GM18517 (cell line): ENCODE measurements at regions not wholly inside any gene's neighbourhood (a gene's known extent, or its start where the extent isn't known, plus 50 kb on each side); places are given as distances from the start of the nearest gene placed in this dataset.
"Not testable (repeated sequence)": the region's sequence is repeated elsewhere in the genome, so short reads cannot be mapped to it uniquely, and the experiment has no call there.

Experiments used
- ATAC-seq: cut with Tn5 transposase; IDR thresholded peaks from one replicate; pipeline ENCODE4 v1.9.1; 2021; ENCODE audit warnings: mild to moderate bottlenecking, moderate library complexity; ENCODE audit not compliant: unreplicated experiment

DNA sequence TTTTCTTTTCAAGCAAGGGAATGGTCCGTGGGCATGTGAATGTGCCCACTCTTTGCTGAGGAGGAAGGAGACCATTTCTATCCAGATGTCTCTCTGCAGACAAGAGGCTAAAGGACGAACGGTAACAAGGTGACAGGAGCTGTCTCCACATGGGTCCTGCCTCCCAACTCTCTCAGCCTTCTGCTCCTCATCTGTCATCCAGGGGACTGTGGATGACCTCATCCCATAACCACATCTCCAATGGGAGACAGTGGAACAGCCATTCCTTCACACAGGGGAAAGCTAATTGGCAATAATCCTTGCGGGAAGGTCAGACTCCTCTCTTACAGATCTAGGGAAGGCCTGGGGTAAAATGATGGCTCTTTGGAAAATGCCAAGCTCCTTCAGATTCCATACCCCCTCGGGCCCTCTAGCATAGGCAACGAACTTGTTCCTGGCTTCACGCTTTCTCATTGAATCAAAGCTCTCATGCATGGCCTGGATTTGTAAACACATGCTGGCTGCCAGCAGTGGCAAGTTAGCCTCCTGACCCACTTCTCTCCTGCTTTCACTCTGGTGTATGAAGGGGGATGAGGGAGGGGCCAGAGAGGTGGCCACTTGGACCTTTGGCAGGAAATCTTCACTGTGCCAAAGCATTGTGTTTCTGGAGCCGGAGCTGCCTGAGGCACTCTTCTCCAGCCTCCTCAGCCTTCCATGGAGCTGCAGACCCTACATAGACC is 65.8 kb upstream of the IKBKE start:
- ATAC-seq = not testable (repeated sequence)

DNA sequence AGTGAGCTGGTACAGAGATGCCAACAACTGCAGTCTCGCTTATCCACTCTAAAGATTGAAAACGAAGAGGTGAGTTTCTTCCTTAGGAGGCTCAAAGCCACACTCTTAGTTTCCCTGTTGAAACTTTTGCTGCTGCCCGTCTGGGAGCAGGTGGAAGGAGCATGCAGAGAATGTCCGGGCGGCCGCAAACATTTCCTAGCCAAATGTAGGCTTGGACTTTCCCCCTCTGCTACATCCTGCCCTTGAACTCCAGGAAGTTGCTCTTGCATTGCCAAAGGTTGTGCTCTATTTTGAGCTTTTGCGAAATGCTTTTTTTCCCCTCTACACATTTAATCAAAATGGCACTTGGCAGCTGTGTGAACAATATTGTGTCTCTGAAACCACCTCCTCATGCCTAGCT is 65.0 kb upstream of the IKBKE start:
- ATAC-seq = not testable (repeated sequence)

DNA sequence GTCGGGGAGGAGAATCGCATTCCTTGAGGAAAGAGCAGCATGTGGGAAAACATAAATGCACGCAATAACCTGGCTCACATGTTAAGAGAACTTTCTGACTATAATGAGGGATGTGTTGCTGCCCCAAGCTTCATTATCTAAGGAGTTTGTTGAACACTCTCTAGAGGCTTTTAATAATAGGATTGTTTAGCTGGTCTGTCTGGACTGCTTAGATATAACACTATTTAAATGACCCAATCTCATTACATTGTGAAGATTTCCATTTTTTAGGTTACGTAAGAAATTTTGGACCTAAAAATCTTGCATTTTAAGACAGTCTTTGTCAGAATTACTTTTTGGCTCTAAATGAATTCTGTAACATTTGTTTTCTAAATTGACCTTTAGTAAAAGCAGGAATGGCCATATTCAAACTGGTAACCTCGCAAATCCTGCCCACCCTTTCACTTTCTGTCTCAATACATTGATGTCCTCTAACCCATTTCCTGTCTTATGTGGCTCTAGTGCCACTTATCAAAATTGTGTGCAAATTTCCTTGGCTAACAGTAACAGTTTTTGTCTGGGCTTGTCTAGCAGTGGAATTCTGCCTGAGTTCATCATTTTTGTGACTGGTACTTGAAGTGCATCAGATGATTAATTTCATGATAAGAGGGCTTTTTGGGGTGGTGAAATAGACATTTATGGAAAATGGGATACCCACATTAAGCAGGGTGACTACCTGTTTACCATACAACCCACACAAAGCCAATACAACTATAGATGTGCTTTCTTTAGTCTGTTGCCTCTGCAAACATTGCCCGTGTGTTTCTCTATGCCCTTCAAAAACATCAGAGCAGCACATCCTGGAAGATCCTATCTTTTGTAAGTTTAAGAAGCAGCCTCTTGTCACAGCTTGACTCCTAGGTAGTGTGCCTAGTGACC is 61.6 kb upstream of the IKBKE start:
- not testable (repeated sequence) for ATAC-seq

DNA sequence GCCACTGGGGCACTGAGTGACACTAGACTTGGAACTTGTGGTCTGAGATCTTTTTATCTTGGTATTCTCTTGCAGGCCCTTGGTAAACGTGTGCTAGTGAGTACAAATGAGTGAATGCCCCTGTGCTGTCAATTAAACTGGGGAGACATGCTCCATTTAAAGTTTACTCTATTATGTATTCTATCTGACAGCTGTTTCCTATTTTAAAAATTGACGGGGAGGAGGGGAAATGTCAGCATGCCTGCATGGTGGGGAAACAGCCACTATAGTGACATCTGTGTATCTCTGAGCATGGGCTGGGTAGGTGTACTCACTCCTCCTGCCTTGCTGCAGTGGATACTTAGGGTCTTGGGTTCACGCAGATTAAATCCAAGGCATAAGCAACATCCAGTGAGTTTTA is 59.0 kb upstream of the IKBKE start:
- no peak for ATAC-seq

GRCh38 chr1:206415942-206416341 is 54.3 kb upstream of the IKBKE start:
- no peak for ATAC-seq

DNA sequence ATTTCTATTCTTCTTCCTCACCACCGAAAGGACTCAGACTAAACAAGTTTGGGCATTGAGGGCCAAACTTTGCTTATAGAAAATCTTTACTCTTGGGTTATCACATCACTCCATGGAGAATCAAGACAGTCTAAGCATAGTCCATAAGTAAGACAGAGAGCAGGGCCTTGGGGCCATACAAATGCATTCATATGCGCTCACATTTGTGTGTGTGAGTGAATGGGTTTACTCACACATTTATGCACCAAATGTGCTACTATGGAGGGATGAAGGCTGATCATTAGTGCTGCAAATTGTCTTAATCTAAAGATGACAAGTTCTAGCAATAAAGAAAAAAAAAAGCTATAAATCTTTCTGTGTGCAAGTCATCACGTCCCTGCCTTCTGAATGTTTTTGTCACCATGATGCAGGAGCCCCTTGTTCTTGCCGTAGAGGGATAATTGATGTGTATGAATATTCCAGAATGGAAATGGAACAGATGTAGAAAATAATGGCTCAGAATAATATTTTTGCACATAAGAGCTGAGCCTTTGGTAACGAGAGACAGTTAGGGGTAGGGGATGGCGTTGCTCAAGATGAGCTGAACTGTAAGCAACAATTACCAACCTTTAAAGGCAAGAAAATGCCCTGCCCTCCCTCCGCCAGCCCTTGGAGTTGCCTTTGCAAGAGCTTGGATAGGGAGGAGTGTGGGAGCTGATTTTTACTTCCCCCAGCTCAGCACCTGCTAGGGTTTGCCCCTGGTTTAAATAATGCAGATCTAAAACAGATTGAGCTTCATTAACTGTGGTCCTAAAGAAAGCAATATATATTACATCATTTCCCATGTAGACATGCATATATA is 52.3 kb upstream of the IKBKE start:
- ATAC-seq = no peak

DNA sequence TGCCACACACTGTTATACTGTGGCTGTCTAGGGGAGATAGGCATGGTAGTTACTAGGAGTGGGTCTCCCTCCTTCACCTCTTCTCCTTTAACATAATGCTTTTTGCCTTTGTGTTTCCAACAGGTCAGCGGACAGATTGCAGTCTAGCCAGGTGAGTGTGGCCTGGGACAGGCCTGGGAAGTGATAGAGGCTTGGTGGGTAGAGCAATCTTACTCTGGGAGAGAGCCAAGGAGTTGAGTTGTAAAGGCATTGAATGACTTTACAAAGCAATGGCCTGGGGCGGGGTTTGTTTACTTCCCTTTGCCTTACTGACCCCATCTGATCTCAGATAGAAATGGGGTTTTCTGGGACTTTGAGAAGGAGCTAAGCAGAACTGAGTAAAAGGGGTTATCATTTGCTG is 51.0 kb upstream of the IKBKE start:
- ATAC-seq = no peak

DNA sequence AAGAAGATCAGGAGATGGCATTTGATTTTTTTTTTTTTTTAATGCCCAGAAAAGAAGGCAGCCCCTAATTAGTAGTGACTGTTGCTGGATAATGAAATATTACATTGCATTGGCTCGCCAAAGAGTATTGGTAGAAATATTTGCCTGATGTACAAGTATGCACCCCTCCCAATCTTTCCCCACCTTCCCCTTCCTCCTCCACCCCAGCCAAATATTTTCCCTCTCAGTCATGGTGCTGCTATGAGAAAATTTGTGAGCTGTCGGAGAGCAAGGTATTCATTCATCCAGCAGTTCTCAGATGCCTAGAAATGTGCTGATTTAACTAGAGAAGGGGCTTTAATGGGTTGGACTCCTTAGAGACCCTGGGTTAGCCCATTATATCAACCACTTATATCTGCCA is 50.5 kb upstream of the IKBKE start:
- ATAC-seq = no peak

DNA sequence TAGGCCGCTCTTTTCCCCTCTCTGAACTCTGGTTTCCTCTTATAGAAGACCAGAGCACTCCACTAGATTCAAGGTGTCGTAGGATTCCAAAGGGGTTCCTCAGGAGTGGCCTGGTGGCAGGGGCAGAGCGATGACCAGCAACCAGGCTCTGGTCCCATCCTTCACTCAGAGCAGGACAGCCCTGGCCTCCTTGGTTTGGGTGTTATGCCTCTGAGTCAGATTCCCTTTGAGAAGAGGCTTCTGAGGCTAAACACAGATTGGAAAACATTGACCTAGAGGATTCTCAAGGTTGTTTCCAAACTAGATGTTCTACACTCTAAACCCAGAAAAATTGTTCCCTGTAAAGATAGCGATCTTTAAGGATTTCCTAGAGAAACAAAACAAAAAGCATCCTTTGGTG is 49.8 kb upstream of the IKBKE start:
- ATAC-seq = no peak
